Right ventricle myocardium superior (tissue), 1 donor: ENCODE measurements at regions not wholly inside any gene's neighbourhood (a gene's known extent, or its start where the extent isn't known, plus 50 kb on each side); places are given as distances from the start of the nearest gene placed in this dataset.

Source experiments
- ATAC-seq: fragments of 200-7000 bp; cut with Tn5 transposase; one replicate; pipeline ENCODE4 v1.9.1; 2020; ENCODE audit warnings: mild to moderate bottlenecking; ENCODE audit not compliant: poor library complexity
- DNase-seq: peaks from one replicate; pipeline ENCODE4 v3.0.0-alpha.2; 2020
- intact Hi-C: fragments of 100-400 bp; cut with DNase I; formaldehyde crosslinking; loops from one replicate; pipeline ENCODE4 v1.11.2; 2022
- donor health status: DM: no; HTN: yes; CAD: no; lungs with severe emphysema.

DNA sequence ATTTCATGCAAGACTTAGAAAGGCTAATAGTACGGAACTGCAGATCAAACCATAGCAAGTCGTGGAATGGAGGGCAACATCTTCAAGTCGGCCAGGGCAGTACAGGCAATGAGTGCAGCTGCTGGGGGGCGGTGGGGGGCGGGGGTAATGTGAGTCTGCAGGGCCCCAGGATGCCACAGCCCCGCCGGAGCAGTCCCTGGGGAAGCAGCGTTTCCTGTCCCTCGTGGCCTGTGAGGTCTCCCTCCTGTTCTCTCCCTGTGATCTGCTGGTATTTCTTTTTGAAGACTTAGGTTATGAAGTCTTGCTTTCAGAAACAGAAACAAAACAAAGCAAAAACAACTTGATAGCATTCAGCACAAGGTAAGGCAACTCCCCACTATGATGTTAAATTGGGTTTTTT is 351.9 kb downstream of the FOXA2 start:
- no peak for DNase-seq
- intact Hi-C loops, result no loop called here
- ATAC-seq, result no peak

DNA sequence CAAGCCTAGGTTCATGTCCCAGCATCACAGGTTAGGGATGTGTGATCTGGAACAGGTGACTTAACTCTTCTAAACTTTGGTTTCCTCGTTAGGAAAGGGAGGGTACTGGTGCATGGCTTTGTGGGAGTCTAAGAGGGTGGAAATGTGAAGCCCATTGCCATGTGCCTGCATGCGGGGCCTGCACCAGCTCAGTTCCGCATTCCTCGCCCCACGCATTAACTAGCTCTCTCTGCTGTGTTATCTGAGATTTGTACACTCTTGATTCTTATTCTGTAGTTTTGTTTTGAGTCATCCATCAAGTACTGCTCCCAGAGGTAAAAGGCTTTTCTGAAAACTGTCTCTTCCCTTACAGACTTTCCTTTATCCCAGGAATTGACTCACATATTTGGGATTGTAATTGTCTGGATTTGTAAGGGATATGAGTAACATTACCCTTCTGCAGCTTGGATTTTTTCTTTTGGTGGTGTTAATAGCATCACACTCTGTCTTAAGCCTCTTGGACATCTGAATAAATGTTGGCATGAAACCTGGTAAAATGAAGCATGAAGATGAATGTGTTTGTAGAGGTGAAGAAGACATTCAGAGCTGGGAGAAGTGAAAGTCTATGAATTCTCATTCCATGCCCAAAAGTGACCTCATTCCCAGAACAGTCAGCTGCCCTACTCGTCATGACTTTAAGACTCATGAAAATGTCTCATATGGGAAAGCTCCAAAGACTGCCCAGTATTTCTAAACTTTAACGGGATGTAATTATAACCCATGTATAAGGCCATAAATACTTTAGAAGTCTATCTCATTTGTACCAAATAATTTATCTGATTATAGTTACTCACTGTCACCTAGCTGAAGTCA is 357.3 kb downstream of the FOXA2 start:
- DNase-seq (no peak), ATAC-seq (no peak)
- intact Hi-C loops, result no loop called here

DNA sequence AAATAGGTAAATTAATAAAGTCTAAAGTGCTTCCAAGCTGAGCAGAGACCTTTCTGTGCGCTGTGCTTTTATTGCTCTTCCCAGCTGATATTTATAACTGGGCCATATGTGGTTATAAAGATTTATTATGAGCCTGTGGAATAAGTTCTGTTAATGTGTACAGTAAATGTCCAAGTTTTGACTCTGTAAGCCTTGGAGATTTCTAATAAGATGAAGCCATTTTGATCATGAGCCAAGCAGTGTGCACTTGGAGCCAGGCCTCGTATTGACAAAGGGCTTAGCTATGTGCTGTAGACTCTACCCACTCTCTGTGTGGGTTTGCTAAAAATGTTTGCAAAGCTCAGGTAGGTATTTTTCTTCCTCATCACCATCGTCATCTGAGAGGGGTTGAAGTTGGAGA is 361.1 kb downstream of the FOXA2 start:
- intact Hi-C loops, result no loop called here
- no peak for ATAC-seq
- no peak for DNase-seq

DNA sequence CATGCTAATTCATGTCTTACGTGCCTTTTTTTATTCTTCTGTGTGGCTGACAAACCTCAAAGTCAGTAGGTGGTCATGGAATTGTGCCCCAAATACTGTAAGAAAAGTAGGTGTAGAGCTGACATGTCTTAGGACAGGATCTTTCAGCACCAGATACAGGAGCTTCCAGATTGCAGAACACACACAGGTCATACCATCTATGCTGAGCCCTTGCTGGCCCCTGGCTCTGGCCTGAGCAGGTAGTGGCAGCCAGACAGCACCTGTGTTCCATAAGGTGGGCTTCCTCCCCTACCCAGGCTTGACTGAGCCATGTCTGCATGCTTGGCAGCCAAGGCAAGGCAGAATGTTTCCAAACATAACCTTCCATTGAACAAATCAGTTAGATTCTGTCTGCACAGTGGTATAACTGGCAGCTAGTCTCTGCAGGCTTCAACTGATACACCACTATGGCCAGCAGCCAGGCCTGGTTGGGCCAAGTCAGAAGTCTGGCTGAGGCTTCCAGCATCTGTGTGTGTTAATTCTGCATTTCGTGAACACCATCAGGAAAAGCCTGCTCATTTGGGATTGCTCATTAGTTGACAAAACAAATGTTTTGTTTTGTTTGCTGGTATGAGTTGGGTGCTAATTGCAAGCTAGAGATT is 366.5 kb downstream of the FOXA2 start:
- DNase-seq (peak; percentile 40), ATAC-seq (peak; percentile 45)
- intact Hi-C loops, result no loop called here

DNA sequence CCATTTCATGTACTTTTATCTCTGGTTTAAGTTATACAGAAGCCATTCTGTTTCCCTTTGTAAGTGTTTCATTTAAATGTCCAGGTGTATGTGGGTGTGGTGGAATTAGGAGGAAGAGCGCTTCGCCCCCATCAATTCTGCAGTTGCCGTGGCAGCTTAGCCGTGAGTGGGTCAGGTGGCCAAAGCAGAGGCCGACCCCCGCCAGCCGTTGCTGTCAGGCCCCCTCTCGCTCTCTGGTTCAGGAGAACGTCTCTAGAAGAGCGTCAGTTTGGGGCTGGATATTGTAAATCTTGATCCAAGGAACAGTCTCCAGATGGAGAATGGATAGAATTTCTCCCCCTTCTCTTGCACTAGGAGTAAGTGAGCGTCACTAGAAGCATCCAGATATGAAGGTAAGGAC is 367.4 kb downstream of the FOXA2 start:
- intact Hi-C loops, result no loop called here
- ATAC-seq (no peak), DNase-seq (no peak)

DNA sequence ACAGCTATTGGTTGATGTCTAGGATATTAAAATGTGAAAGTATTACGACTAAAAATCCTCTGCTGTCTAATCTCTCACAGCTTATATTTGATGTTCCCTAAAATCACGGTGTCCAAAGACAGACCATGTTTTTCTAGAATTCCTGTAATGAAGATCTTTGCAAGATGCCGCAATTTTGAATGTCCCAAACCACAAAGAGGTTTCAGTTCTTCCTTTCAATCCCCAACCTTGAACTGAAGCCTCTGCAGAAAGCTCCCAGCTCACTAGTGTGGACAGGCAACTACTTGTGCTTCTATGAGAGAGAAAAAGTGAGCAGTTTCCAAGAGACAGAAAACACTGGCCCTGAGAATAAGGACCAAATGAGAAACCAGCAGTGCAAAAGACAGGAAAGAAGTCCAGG is 370.1 kb downstream of the FOXA2 start:
- intact Hi-C loops, result no loop called here
- no peak for DNase-seq
- no peak for ATAC-seq

DNA sequence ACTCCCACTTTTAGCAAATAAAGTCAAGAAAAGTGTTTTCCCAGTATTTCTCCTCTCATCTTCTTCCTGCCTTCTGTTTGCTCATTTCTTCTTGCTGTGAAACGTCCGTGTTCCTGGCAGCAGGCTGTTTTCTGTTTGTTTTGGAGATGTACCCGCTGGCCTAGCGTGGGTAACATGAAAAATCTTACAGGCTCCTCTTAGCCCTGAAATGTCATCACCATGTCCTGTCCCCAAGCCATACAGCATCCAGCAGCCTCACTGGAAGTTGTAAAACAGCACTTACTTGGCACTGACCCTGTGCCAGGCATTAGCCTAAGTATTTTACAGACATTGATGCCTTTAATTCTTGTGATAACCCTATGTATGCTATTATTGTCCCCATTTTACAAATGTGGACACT is 371.1 kb downstream of the FOXA2 start:
- intact Hi-C loops, result no loop called here
- DNase-seq (no peak), ATAC-seq (peak; percentile 31)

DNA sequence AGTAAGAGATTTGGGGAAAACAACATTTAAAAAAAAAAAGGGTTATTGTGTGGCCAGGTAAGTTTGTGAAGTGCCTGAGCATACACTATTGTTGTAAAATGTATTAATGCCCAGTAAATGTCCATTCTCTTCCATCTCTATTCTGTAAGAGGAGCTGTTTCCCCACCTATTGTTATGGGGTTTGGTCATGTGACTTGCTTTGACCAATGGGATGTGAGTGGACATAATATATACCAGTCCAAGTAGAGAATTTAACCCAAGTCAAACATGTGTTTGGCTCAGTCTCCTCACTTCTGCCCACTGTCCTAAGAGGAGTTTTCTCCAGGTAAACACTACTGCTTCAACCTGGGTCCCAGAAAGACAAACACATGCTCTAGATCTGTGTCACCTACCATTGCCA is 377.1 kb downstream of the FOXA2 start:
- intact Hi-C loops, result no loop called here
- ATAC-seq, result no peak
- no peak for DNase-seq

DNA sequence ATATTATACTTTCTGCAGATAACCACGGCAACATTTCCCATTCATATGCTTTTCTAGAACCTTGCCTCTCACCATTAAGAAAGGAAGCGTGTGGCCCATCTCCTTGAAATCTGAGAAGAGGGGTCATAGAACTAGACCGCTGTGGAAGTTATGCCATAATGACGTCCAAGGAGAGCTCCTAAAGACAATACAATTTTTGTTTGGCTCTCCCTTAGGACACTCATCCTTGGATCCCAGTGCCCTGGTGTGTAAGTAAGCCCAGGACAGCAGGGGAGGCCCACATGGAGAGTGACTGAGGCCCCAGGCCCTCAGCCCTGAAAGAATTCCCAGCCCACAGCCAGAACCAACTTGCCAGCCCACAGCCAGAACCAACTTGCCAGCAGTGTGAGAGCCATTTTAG is 379.6 kb downstream of the FOXA2 start:
- ATAC-seq, result no peak
- intact Hi-C loops, result no loop called here
- no peak for DNase-seq

DNA sequence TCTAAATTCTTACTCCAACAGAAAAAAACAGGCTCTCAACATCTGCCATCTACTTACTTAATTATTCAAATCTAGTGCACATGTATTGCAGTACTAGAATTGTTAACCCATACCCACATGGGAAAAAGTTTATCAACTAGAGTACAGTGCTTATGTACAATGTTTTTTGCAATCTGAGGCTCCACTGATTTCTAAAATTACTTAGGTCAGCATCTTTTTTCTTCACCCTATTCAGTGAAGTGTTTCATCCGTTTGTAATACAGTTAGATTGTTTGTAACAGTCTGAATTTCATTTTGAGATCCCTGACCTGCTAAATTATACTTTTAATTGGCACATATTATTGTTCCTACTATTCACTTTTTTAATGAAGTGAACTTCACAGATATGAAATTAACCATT is 402.2 kb downstream of the FOXA2 start:
- DNase-seq (no peak), ATAC-seq (no peak)
- intact Hi-C loops, result no loop called here

DNA sequence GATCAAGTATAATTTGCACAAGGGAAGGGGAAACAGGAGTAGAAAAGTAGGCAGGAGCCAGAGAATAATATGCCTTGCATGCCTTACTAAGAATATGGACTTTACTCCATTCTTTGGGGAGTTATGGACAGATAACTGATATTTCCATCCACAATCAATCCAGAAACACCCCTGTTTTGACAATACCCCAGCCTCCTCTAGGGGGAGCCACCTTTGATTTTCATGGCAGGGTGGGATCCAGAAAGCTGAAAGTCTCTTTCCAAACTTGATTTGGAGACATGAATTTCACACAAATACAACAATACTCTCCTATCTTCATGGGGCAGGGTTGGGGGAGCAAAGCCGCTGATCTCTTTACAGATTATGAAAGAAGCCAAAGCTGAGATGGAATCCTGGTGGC is 404.1 kb downstream of the FOXA2 start:
- no peak for ATAC-seq
- intact Hi-C loops, result no loop called here
- DNase-seq, result no peak

DNA sequence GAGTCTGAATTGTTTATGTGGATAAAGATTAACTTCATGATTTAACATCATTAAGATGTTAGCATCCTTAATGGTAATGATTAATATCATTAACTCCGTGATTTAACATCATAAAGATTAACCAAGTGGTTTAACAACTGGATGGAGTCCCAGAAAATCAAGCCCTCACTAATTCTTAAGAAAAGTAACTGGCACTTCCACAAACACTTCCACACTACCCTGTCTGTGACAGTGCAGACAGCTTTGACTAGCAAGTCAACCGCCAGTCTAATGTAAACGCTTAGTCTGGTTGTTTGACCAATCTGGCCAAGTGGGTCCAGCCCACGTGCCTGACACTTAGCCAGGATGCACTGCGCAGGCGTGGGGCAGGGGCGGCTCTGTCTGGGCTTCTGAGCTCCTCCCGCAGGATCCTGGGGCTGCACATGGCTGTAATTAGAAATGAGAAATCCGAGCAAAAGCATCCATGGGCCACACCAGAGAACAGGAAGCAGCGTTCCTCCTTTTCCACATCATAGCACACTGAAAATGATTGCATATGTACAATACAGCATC is 424.2 kb downstream of the FOXA2 start:
- intact Hi-C loops, result no loop called here
- DNase-seq (no peak), ATAC-seq (no peak)

DNA sequence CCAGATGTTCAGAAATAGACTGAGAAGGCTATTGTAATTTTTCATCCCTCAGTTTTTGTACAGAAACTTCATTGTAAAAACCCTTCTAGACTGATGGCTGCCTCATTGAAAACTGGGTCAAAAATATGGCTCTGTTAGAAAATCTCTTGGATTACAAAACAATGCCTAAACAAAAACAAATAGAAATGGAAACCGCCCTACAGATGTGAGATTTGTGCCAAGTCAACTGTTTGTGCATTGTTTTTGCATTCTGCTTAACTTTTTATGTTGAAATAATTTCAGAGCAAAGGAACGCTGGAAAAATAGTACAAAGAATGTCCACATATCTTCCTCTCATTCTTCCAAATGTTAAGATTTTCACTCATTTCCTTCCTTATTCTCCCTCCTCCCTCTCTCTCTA is 425.1 kb downstream of the FOXA2 start:
- DNase-seq (no peak), ATAC-seq (no peak)
- intact Hi-C loops, result no loop called here

DNA sequence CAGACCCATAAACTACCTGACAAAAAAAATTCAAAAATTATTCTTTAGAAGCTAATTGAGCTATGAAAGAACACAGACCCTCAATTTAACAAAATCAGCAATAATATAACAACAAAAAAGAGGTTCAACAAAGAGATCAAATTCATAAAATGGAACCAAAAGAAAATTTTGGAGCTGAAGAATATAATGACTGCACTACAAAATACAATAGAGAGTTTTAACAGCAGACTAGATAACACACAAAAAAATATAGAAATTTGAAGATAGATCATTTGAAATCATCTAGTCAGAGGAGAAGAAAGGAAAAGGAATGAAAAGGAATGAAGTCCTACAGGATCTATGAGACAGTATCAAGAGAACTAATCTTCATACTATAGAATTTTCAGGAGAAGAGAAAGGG is 422.1 kb downstream of the PAX1 start:
- no peak for DNase-seq
- no peak for ATAC-seq
- intact Hi-C loops, result no loop called here

DNA sequence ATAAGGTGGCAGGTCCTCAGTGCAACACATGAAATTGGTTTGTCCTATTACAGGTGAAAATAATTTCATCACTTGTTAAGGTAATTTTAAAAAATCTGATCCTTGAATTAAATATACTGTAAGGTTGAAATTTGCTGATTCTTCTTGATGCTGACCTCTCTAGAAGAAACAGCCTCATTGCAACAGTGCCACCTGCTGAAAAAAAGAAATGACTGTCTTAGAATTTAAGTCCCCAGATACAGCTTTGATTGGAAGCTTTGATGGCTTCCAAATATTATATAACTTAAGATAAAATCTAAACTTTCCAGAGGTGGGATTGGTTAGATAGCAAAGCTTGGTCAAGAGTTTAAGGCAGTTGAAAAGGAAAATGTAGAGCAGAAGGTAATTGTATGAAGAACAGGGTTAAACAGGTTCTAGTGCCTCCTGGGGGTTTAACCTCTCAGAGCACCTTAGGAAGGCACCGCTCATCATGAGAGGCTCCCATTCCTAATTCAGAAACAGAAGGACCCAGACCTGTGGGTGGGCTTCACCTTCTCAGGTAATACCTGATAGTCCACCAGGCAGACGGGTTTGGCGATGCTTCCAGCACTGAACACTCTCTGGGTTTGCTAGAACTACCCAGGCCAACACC is 401.0 kb downstream of the PAX1 start:
- intact Hi-C loops, result loop anchor here (5.0 kb wide), 1 partner anchor 299 kb away; no protein-coding TSS in a partner anchor

DNA sequence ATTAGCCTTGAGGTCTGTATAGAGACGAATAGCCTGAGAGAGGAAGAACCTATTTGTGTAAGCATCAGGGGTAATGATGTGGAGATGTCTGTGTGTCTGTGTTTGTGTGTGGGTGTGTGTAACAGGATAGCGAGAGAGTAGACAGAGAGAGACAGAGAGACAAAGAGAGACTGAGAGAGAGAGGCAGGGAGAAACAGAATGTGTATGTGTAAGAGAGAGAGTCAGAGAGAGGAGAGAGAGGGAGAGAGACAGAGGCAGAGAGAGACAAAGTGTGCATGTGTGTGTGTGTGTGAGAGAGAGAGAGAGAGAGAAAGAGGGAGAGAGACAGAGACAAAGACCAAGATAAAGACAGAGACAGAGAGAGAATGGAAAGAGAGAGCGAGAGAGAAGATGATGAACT is 396.1 kb downstream of the PAX1 start:
- DNase-seq (no peak), ATAC-seq (no peak)
- intact Hi-C loops, result no loop called here

More for the DNA sequence above, 401.0 kb downstream of the PAX1 start:
- ATAC-seq (no peak), DNase-seq (no peak)

DNA sequence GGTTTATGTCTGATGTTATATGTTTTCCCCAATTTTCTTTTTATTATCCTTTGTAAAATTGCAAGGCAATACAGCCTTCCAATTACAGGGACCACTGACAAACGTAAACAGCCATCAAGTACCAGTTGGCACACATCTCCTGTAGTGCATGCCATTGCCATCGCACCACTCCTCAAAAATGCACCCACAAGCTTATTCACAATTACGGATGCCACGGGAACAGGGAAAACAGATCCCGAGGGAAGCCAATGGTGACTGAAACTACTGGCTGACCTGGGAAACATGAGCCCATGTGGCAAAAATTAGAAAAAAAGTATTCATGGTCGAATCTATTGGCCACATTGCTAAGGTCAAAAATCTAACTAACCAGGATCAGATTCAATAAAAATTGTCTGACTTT is 395.2 kb downstream of the PAX1 start:
- intact Hi-C loops, result no loop called here
- no peak for DNase-seq
- ATAC-seq, result no peak

DNA sequence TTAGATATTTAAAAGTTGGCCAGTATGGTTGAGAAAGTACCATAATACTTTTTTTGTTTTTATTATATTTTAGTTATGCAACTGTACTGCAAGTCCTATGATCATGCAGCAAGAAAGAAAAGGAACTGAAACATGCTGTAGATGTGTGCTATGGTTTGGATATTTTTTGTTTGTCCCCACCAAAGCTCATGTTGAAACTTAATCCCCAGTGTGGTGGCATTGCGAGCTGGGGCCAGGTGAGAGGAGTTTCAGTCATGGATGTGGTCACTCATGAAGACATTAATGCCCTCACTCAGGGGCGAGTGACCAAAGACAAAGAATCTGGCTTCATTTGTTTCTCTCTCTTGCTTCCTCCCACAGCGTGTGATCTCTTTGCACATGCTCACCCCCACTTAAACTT is 393.9 kb downstream of the PAX1 start:
- intact Hi-C loops, result no loop called here
- DNase-seq (no peak), ATAC-seq (no peak)

DNA sequence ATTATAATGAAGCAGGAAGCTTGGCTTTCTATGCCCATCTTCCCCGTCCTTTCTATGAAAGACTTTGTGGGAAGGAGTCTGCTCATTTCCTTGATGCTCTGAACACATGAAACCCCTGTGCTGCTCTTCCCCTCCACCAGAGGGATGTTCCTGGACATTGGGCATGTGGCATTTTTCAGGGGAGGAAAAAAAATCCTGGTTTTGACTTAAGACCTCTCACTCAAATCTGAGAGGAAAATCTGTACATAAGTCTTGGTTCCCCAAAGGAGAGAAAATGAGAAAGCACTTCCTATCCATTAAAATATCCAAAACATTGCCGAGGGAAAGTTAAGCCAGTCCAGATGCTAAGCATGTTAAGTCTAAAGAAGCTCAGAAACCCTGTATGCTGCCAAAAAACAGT is 393.0 kb downstream of the PAX1 start:
- DNase-seq (no peak), ATAC-seq (no peak)
- intact Hi-C loops, result no loop called here

DNA sequence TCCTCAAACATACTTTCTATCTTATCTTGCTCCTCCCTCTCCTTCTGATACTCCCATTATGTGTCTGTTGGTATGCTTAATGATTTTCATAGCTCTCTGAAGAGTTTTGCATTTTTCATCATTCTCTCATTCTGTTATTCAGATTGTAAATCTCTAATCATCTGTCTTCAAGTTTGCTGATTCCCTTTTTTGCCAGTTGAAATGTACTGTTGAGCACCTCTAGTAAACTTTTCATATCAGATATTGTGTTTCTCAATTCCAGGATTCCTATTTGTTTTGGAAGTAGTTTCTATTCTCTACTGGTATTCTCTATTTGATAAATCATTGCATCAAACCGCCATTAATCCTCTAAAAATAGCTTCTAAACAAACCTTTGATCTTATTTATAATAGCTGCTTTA is 387.7 kb downstream of the PAX1 start:
- DNase-seq (no peak), ATAC-seq (no peak)
- intact Hi-C loops, result no loop called here
